Stromal cell of bone marrow (primary cell): ENCODE measurements at regions not wholly inside any gene's neighbourhood (a gene's known extent, or its start where the extent isn't known, plus 50 kb on each side); places are given as distances from the start of the nearest gene placed in this dataset.
"Not testable (repeated sequence)": the region's sequence is repeated elsewhere in the genome, so short reads cannot be mapped to it uniquely, and the experiment has no call there.

Source experiments
- DNase-seq: peaks from one replicate; pipeline ENCODE4 v3.0.0-alpha.2; 2012; ENCODE audit warnings: low read depth

DNA sequence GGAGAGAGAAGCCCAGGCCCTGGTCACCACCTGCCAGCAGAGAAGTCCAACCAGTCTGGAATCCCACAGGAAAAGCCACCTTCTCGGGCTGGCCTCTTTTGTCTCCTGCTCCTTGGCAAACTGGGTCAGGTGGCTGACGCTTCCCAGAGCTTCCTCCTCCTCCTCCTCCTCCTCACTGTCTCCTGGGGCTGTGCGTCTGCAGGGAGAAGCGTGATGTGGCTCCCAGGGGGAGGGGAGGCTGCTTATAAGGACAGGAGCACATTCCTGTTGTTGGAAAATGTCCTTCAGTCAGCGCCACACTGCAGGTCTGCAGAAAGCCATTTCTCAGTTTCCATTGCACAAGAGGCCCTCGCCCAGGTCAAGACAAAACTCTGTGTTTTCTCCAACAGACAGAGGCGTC, 1316.5 kb downstream of the BRD1 start:
- DNase-seq = no peak

DNA sequence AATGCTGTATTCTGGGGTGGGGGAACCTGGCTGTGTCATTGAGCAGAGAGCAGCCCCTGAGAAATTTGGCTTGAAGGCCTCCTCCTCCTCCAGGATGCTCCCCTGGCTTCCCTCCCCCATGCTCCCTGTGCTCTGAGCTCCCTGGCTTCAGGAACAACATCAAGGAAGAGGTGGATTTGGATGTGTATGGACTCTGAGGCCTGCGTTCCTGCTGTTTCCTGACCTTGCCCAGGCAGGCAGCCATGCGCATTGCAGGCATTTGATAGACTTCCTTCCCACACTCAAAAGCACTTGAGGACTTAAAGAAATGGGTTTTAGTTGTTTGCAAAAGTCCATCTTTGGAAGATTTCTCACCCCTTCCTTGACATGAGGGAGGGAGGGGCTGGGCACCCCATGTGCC, 1317.1 kb downstream of the BRD1 start:
- no peak for DNase-seq

DNA sequence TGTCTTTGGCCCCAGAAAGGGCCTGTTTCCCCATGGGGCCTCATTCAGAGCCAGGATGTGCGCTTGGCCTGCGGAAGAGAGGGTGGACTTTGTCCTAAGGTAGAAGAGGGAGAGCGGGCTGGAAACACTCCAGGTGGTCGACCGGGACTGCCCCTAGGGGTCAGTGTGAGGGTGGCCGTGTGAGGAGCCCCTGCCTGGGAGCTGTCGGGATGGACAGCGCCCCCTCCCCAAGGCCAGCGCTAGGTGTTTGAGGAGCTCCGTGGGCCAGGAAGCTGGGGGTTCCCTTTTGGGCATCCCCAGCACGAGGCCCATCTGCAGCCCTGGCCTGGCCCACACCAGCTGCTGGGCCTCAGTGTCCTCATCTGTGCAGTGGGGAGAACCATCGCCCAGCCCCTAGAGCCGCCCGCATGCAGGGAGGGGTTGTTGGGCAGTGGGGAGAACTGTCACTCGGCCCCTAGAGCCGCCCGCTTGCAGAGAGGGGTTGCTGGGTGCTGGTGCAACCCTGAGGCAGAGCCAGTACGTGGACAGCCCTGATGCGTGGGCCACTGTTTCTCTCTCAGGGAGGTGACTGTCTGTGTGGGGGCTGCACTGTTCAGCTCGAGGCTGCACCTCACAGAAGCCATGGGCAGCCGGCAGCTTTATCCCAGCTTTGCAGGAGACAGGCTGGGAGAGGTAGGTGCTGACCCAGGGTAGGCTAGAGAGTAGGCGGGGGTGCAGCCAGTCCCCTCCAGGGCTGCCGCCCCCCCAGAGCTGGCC, 1319.9 kb downstream of the BRD1 start:
- no peak for DNase-seq

DNA sequence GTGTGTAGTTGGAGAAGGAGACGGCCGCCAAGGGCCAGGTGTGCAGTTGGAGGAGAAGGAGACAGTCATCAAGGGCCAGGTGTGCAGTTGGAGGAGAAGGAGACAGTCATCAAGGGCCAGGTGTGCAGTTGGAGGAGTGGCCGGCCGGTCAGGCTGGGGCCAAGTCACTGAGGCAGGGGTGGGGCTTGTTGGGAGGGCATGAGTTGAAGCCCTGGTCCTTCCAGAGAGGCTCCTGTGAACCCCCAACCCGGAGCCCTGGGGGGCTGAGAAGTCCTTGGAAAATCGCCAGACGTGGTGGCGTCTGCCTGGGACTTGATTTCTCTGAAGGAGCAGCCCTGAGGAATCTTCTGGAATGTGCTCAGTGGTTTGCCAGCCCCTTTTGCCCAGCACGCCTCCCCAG, 1320.5 kb downstream of the BRD1 start:
- no peak for DNase-seq

DNA sequence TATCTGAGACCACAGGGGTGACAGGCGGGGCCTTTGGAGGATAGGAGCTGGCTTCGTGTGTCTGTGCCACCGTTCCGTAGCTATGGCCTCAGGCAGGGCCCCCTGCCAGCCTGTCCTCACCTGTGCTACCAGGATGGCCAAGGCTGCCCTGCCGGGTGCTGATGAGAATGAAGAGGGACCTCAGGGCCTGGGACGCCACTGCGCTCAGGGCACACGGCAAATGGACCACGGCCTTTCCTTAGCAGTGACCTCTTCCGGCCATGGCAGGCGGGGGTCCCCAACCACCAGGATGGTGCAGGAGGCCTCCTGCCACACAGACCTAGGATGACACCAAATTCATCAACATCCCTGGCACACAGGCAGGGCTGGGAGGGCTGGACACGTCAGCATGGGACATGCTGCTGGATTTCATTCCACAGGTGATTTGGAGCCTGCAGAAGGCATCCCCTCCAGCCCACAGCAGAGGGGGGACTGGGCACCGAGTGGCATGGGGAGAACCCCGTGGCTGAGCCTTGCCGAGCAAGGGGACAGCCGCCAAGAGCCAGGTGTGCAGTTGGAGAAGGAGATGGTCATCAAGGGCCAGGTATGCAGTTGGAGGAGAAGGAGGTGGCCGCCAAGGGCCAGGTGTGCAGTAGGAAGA, 1321.0 kb downstream of the BRD1 start:
- DNase-seq = no peak

DNA sequence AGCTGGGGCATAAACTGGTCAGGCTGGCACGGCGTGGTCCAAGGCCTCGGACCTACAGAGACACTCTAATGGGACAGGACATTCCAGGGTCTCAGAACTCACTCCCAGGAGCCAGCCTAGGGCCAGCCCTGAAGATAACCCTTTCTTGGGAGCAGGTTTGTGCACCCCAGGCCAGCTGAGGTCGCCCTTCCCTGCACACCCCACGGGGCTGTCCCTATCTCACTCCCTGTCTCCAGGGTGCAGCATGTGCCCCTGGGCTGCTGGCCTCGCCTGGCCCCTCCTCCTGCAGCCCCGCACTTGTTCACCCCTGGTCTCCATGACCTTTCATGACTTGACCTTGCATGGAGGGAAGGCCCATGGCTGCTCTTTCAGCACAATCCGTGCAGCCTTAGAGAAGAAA, 1321.8 kb downstream of the BRD1 start:
- DNase-seq = no peak

DNA sequence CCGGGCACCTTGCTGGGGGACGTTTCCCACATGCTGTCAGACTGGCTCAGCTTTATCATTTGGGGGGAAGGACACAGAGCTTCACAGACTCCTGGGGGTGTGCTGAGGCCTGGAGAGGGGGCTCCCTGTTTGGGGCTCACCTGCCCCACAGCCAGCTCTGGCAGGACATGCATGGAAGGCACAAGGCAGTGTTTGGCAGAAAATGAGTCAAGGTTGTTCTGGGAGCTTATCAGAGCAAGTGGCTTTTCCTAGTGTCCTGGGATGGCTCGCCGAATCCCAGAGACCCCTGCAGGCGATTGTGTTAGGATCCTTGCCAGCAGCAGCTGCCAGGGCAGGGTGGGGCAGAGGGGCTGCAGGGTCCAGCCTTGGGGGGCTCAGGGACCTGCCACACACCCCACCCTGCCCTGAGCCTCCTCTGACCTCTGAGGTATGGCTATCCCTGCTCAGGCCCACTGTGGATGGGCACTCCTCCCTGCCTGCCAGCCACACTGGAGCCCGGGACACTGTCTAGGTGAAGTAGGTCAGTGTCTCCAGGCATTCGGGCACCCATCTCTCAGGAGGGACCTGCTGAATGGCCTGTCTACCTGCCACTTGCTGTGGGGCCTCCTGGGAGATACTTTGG, 1323.0 kb downstream of the BRD1 start:
- no peak for DNase-seq

DNA sequence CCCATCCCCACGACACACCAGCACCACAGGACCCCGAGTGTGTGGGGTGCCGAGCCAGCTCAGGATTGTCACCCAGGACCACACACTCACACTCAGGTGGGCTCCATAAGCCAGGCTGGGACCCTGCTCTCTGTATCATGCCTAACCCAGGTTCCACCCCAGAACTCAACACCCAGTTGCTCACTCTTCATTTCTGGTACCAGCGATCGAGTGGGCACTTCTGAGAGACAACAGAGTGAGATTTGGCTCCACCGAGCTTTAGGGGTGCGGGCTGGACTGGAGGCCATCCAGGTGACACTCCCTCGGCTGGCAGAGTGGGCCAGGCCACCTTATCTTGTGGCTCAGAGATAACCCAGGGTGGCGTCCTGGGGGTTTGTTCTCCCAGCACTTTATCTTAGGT, 1323.8 kb downstream of the BRD1 start:
- DNase-seq = no peak

DNA sequence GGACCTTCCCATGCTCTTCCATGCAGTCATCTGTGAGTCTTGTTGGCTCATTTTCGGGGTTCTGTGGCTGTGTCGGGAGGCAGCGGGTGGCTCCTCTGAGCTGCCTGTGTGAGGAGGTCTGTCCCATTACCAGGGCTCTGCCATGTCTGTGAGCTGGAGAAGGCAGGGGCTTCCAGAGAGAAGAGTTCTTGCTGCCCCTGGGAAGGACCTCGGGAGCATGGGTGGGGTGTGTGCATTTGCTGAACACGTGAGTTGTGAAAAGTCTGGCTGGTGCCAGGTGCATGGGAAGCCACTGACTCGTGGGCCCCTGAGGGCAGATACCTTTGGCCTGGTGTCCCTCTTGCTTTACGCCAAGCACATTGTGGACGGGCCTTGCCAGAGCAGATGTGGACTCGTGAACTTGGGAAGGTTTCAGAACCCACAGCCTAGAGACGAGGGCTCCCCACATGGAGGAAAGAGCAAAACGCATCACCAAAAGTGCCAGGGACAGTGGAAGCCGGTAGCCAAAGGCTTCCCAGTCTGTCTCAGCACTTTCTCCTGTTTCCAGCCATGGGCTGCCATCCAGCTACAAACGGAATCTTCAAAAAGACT, 1324.5 kb downstream of the BRD1 start:
- DNase-seq = no peak

DNA sequence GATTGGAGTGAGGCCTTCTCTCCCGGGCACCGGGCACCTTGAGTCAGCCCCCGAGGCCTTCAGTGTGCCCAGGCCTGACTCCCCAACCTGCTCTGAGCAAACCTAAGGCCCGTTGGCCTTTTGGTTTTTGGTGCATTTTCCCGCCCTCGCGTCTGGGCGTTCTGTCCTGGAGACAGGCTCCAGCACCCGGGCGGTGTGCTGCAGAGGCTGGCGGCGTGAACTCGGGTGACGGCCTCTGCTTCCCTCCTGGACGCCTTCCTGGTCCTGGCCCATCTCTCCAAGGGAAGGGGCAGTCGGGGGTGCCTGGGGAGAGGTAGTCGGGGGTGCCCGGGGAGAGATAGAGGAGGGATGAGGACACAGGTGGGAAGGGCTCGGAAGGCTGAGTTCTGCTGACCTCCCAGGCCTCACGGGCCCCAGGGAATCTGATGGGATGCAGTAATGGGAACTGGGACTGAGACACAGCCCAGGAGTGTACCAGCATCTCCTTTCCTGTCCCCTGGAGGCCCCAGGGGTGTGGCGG, 1326.4 kb downstream of the BRD1 start:
- no peak for DNase-seq

DNA sequence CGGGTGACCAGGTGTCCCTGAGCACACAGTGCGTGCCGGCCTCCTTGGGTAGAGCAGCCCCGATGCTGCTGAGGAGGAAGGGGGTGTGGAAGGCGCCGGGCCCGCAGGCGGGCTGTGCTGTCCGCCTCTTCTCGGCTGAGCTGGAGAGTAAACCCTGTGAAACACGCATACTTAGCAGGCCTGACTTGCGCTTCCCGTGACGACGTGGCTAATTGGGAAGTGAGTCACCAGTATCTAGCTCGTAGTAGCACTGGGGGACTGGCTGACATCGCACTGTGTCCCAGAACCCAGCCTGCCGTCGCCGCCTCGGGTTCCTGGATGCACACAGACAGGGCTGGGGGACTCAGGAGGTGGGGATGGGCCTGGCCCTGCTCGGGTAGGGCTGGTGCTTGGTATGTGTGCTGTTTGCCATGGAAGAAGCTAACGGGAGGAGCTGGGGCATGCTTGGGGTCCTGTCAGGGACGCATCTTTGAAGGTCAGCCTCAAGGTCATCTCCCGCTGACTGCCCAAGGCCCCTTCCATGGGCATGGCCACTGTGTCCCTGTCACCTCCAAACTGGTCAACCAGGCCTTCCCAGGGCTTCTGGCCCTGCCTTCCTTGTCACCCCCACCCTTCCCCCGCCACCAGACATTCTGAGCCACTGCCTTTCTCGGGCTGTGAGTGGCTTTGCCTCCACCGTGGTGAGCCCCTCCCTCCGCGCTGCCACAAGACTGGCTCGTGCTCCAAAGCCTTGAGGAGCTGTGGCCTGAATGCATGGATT, 1327.0 kb downstream of the BRD1 start:
- no peak for DNase-seq

DNA sequence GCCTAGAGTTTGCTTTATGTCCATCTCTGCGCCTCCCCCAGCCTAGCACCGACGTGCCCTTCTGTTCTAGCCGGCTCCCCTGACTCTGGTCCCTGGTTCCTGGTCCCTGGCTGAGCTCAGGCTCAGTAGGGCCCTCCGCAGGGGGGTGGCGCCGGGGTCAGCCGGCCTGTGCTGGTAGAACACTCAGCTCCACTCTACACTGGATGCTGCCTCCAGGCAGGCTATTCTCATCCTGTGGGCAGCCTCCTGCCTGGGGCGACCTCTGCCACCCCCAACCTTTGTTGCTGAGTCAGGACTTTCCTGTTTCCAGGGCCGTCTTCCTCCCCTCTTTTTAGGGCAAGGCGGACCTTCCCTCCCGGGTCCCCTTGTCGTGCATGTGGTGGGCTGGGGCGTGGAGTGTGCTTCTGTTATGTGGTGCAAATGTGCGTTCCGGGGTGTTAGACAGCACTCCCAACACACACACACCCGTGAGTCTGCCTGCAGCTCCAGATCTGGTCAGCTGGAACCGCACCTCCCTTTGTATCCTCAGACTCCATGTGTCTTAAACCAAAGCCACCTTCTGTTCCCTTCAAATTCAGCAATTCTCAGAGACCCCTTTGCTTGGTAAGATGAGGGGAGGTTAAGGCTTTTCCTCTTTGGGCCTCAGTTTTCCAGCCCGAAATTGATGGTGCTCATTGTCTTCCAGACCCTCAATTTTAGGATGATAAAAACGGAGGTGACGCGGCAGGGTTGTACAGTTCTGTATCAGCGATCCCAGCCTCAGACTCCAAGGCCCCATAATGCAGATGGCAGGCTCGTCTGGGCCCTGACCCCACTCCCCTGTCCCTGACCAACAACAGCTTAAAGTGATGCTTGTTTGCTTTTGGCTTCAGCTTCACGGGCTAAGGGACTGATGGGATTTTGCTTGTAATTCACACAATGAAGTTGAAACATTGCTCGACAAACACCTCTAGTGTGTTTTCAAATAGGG, 1327.9 kb downstream of the BRD1 start:
- DNase-seq = no peak

DNA sequence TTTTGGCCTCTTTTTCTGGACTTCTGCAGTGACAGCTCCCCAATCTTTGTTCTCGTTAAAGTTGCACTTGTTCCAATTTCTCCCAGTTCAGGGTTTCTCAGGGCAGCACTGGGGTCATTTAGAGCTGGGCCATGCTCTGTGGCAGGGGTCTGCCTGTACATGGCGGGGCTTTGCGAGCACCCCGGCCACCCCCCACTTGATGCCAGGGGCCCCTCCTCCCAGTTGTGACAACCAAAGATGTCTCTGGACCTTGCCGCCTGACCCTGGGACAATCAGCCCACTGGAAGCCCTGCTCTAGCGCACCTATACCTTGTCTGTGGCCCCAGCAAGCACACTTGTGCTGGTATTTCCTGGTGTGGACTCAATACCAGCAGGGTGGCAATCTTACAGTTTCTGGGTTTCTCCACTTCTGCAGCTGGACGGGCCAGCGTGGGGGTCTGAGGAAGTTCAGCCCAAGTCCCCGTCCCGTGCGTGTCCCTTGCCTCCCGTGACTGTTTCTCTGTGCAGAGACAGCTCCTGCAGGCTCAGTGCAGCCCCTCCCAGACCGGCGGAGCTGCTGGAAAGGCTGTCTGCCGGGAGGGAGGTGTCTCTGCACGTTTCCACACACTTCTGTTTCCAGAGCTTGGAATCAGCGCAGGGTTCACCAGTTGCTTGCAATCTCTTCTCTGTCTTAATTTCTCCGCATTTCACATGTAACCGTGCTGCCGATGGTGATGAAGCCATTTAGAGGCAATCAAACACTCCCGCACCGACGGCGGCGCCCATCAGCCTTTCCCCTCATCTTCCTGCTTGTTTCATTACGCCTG, 1328.9 kb downstream of the BRD1 start:
- DNase-seq = no peak

DNA sequence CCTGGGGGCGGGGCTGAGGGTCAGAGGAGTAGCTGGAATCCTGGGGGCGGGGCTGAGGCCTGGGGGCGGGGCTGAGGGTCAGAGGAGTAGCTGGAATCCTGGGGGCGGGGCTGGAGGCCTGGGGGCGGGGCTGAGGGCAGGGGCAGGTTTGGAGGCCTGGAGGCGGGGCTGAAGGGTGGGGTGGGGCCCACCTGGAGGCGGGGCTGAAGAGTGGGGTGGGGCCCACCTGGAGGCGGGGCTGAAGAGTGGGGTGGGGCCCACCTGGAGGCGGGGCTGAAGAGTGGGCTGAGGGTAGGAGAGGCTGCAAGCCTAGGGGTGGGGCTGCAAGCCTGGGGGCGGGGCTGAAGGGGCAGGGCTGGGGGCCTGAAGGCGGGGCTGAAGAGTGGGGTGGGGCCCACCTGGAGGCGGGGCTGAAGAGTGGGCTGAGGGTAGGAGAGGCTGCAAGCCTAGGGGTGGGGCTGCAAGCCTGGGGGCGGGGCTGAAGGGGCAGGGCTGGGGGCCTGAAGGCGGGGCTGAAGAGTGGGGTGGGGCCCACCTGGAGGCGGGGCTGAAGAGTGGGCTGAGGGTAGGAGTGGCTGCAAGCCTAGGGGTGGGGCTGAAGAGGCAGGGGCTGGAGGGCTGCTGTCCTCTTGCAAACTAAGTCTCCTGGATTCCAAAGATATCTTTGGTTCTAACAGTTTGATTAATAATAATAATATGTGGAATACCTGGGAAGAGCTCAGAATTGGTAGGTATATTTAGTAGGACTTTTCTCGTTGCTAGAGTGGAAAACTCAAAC, 1329.7 kb downstream of the BRD1 start:
- DNase-seq = not testable (repeated sequence)

DNA sequence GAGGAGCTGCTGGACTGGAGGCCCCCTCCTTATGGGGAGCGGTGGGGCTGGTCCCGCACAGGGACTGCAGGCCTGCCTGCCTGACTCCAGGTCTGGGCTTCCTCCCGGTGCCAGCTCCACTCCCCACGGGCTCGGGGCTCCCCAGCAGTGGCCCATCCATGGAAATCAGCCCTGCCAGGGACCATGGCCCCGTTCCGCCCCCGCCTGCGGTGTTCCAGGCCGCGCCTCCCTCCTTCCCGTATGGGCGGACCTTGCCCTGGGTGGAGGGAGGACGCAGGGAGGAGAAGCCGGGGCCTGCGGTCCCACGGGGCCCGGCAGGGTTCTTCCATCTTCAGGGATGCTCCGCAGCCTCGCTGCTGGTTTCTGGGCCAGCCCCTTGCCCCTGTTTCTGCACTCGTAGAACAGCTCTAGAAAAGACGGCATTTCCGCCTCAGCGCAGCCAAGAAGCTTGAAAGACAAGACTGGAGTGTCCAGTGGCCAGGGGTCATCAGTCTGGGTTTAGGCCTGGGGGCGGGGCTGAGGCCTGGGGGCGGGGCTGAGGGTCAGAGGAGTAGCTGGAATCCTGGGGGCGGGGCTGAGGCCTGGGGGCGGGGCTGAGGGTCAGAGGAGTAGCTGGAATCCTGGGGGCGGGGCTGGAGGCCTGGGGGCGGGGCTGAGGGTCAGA, 1330.6 kb downstream of the BRD1 start:
- no peak for DNase-seq

DNA sequence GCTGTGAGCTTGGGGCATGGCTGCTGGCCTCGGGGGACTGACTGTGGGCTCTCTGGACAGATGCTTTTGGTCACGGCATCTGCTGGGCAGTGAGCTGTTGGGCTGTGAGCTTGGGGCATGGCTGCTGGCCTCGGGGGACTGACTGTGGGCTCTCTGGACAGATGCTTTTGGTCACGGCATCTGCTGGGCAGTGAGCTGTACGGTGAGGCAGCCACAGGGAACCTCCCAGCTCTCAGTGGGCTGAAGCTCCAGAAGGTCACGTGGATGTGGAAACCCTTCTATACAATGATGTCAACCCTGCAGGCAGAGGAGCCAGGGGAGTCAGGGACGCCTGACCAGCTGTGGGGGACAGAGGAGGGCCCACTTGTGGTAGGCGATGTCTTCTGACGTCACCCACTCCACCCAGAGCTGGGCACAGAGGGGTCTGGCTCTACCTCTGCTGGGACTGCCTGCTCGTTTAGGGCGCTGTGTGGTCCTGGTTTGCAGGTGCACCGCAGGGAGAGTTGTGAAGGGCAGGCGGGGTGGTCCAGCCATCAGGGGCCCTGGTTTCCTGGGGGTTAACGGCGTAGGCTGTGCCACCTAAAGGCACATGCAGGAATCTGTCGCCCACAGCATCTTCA, 1331.3 kb downstream of the BRD1 start:
- no peak for DNase-seq

DNA sequence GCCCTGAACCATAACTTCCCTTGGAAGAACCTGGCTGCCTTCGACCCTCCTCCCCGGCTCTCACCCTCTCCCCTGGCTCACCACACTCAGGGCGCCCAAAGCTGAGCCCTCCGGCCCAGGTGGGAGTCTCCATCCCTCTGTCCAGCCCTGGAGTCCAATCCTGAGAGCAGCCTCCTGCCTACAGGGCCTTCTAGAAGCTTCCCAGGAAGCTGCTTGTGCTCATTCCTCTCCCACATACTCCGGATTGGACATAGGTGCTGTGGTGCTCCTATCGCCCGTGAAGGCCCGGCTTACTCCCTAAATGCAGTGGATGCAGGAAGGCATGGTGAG, 1332.0 kb downstream of the BRD1 start:
- DNase-seq = no peak

DNA sequence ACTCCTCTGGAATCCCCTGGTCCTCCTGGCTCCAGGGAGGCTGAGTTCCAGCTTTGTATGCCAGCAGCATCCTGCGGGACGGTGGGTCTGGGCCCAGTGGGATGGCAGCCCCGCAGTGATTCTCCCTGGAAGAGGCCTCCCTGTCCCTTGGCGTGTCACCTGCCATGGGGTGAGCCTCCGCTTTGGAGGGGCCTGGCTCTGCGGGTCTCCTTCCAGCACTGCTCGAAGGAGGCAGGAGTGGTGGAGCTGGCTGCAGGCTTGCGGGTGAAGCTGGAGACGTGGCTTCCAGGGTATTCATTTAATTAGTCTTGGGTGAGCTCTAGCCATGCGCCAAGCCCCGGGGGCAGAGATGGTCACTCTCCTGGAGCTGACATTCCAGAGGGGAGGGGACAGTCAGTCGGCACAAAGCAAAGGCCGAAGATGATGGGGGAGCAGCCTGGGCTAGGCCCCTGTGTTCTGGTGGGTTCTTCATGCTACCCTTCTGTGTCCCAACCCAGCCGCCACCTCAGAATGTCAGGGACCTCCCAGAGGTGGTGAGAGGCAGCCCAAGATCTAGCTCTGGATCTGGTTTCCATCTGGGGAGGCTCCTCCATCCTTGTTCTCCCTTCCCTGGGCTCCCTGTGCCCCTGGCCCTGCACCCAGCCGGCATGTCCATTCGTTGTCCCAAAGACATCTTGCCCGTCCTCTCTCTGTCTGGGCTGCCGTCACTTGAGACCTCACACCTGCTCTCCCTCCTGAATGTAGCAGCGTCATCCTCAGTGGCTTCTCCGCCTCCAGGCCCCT, 1332.5 kb downstream of the BRD1 start:
- no peak for DNase-seq
